HepG2 (cell line): ENCODE measurements at regions not wholly inside any gene's neighbourhood (a gene's known extent, or its start where the extent isn't known, plus 50 kb on each side); places are given as distances from the start of the nearest gene placed in this dataset.

Experiments used
- ASH2L ChIP-seq: fragments of 300-600, 200-600 bp; sonication (generic); IDR thresholded peaks from 2 replicates; pipeline ENCODE4 v1.7.0; 2017; ENCODE audit warnings: low read depth, mild to moderate bottlenecking, moderate library complexity, mixed read lengths, low read length; ENCODE audit not compliant: insufficient read length
- FUBP1 ChIP-seq: sonication (generic); formaldehyde crosslinking; IDR thresholded peaks from 2 replicates; pipeline ENCODE4 v1.5.1; 2020; ENCODE audit warnings: missing genetic modification reagents, mild to moderate bottlenecking, borderline replicate concordance
- TRIM22 ChIP-seq: fragments of 450-650 bp; IDR thresholded peaks from 2 replicates; pipeline ENCODE4 v1.6.1; 2017
- ZBTB26 ChIP-seq: IDR thresholded peaks from 2 replicates; pipeline ENCODE4 v1.6.1; 2016; ENCODE audit warnings: missing compliant biosample characterization, missing genetic modification reagents, borderline replicate concordance
- ZNF646 ChIP-seq: sonication (generic); formaldehyde crosslinking; IDR thresholded peaks from 2 replicates; pipeline ENCODE4 v1.9.0; 2021; ENCODE audit warnings: mild to moderate bottlenecking, missing genetic modification reagents
- ZNF670 ChIP-seq: sonication (generic); formaldehyde crosslinking; IDR thresholded peaks from 2 replicates; pipeline ENCODE4 v1.8.0; 2022; ENCODE audit warnings: mild to moderate bottlenecking, missing genetic modification reagents, borderline replicate concordance
- TF ChIP-seq, protein P1 (sequence below): IDR thresholded peaks from 2 replicates; pipeline ENCODE4 v1.6.1; 2016; ENCODE audit warnings: mild to moderate bottlenecking, missing biosample characterization, missing genetic modification reagents
- TF ChIP-seq, protein P2 (sequence below): sonication (generic); formaldehyde crosslinking; IDR thresholded peaks from 2 replicates; pipeline ENCODE4 v1.5.1; 2020; ENCODE audit warnings: mild to moderate bottlenecking, missing genetic modification reagents, moderate library complexity

- no peak for TF ChIP-seq ZNF646
- no peak for TF ChIP-seq FUBP1
- TF ChIP-seq, protein P1, sequence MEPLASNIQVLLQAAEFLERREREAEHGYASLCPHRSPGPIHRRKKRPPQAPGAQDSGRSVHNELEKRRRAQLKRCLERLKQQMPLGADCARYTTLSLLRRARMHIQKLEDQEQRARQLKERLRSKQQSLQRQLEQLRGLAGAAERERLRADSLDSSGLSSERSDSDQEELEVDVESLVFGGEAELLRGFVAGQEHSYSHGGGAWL (CRISPR knock-in tag): no peak
- TF ChIP-seq ZBTB26 (CRISPR knock-in tag): no peak
- TF ChIP-seq TRIM22: no peak
- no peak for TF ChIP-seq ASH2L
- no peak for TF ChIP-seq ZNF670 (CRISPR knock-in tag)
- TF ChIP-seq, protein P2, sequence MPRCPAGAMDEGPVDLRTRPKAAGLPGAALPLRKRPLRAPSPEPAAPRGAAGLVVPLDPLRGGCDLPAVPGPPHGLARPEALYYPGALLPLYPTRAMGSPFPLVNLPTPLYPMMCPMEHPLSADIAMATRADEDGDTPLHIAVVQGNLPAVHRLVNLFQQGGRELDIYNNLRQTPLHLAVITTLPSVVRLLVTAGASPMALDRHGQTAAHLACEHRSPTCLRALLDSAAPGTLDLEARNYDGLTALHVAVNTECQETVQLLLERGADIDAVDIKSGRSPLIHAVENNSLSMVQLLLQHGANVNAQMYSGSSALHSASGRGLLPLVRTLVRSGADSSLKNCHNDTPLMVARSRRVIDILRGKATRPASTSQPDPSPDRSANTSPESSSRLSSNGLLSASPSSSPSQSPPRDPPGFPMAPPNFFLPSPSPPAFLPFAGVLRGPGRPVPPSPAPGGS: no peak
Observed at GRCh38 chr2:175726223-175726622, 275.8 kb downstream of the LNPK start (continued).
